ENCODE measurements at regions not wholly inside any gene's neighbourhood (a gene's known extent, or its start where the extent isn't known, plus 50 kb on each side); places are given as distances from the start of the nearest gene placed in this dataset.

- TF ChIP-seq CTCF (IDR thresholded peaks at IDR 0.05), result no peak
- no peak for TF ChIP-seq ZFX (IDR thresholded peaks at IDR 0.05; ENCODE audit: borderline replicate concordance)
Observed at GRCh38 chr14:65840118-65840751, 427.7 kb downstream of the FUT8 start.

Measured in 22Rv1 (cell line).